ENCODE measurements at regions not wholly inside any gene's neighbourhood (a gene's known extent, or its start where the extent isn't known, plus 50 kb on each side); places are given as distances from the start of the nearest gene placed in this dataset.

DNA sequence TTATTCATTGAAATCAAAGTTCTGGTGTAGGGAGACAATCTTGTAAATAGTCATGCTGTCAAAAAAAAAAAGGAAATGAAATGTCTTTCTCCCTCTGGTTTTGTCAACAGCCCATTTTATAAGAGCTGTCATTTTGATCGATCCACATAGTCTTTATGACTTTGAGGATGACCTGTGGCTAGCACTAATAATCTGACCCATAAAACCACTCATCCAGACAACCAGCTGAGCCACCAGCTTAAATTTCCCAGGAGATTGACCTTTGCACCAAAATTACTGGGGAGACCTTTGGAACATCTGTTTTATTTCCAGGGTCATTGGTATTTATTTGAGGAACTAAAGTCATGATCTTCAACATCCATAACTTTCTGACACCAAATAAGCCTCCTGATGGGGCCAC lies 98.5 kb upstream of the MME start:
- TF ChIP-seq, protein P1, sequence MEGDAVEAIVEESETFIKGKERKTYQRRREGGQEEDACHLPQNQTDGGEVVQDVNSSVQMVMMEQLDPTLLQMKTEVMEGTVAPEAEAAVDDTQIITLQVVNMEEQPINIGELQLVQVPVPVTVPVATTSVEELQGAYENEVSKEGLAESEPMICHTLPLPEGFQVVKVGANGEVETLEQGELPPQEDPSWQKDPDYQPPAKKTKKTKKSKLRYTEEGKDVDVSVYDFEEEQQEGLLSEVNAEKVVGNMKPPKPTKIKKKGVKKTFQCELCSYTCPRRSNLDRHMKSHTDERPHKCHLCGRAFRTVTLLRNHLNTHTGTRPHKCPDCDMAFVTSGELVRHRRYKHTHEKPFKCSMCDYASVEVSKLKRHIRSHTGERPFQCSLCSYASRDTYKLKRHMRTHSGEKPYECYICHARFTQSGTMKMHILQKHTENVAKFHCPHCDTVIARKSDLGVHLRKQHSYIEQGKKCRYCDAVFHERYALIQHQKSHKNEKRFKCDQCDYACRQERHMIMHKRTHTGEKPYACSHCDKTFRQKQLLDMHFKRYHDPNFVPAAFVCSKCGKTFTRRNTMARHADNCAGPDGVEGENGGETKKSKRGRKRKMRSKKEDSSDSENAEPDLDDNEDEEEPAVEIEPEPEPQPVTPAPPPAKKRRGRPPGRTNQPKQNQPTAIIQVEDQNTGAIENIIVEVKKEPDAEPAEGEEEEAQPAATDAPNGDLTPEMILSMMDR (IDR thresholded peaks at IDR 0.05; ENCODE audit: low read length) = no peak
- TF ChIP-seq EZH2 (IDR thresholded peaks at IDR 0.05; ENCODE audit: borderline replicate concordance, low read length) = no peak

Data from OCI-LY1 (cell line).